IPS-NIHi7 (cell line): ENCODE measurements at regions not wholly inside any gene's neighbourhood (a gene's known extent, or its start where the extent isn't known, plus 50 kb on each side); places are given as distances from the start of the nearest gene placed in this dataset.
"Not testable (repeated sequence)": the region's sequence is repeated elsewhere in the genome, so short reads cannot be mapped to it uniquely, and the experiment has no call there.

ENCODE experiments used
- DNase-seq: peaks from one replicate; pipeline ENCODE4 v3.0.0; 2012; ENCODE audit warnings: mixed read lengths; ENCODE audit errors: extremely low spot score

DNA sequence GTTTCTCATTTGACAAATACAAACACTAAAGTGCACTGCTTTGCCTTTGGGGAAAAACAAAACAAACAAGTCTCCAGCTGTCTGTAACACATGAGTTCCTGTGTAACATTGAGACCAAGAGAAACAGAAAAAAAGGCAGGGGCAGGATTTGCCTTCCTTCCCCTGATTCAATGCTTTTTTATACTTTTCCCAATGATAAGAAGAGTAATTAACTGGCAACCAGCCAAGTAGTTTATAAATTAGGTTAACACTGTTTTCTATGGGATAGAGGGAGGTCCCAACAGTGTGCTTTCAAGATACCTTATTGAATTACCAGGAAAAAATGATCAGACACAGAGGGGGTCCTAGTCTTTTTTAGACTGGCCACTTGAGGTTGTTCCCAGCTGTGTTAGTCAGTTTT, 346.8 kb downstream of the TRIM36 start:
- no peak for DNase-seq

DNA sequence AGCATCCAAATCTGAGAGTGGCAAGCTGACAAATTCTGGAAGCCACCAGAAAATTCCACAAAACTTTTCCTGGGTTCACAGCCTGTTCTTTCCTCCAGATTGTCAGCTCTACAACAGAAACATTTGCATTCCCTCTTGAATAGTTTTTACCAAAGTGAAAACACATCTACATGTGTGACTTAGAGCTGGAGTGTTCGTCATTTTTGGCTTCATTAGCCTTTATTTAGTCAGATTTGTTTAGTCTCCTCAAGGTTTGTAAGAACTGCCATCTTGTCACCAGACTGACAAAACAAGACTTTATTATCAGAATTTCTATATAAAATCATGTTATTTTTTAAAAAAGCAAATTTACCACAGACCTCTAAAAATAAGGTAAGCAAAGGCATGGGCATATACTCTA, 347.3 kb downstream of the TRIM36 start:
- no peak for DNase-seq

GRCh38 chr5:114790403-114790792, 379.3 kb downstream of the TRIM36 start:
- no peak for DNase-seq

GRCh38 chr5:114789773-114790402, 379.8 kb downstream of the TRIM36 start:
- DNase-seq = peak; percentile 64

DNA sequence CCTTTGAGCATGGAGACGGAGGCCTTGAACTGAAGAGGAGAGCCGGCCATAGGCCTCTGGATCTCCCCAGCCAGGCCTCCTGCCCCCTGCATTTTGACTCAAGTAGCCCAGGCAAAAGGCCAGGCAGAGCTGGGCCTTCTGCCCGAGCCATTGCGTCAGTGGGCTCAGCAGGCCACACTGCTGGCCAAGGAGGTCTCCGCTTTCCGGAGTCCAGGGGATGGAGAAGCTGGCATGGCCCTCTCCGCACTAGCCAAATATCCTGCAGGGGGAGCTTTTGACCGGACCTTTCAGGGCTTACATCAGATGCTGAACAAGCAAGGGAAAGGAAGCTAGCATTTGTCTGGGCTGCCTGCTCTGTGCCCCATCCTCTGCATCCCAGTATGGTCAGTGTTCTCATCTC, 386.8 kb downstream of the TRIM36 start:
- peak; percentile 59 for DNase-seq

DNA sequence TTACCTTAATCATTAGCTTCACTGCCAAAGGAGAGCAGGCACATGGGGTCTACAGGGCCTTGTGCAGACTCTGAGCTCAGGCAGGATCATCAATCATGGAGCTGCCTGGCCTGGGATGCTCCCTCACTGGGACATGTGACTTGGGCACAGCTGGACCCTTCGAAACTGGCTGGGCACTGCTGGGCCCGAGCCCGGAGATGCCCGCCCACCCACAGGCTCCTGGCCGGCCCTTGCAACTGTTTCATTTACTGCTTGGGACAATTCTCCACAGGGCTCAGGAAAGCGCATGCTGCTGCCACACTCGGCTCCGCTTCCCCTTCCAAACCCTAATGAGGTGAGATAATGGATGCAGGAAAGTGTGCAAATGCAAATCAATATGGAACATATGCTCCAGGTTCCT, 387.5 kb downstream of the TRIM36 start:
- DNase-seq = no peak

GRCh38 chr5:114780290-114780689, 389.4 kb downstream of the TRIM36 start:
- no peak for DNase-seq

DNA sequence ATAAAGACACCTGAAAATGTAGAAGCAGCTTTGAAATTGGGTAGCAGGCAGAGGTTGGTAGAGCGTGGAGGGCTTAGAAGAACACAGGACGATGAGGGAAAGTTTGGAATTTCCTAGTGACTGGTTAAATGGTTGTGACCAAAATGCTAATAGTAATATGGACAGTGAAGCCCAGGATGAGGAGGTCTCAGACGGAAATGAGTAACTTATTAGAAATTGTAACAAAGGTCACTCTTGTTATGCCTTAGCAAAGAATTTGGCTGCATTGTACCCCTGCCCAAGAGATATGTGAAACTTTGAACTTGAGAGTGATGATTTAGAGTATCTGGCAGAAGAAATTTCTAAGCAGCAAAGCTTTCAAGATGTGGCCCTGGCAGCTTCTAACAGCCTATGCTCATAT, 382.5 kb downstream of the KCNN2 start:
- no peak for DNase-seq

DNA sequence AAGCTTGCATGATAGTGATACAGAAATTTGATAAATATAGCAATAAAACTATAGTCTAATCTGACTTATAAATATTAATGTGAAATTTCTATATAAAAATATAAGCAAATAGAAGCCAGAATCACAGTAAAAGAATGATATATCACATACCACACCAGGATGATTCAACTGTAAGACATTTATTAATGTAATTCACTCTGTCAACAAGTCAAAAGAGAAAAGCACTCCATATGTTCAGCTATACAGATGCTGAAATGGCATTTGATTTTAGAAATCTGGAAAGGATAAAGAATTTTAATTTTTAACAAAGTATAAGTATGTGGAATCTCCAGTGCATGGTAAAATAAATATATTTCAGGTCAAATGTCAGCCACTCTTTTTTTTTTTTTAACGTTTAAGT, 372.4 kb downstream of the KCNN2 start:
- no peak for DNase-seq

DNA sequence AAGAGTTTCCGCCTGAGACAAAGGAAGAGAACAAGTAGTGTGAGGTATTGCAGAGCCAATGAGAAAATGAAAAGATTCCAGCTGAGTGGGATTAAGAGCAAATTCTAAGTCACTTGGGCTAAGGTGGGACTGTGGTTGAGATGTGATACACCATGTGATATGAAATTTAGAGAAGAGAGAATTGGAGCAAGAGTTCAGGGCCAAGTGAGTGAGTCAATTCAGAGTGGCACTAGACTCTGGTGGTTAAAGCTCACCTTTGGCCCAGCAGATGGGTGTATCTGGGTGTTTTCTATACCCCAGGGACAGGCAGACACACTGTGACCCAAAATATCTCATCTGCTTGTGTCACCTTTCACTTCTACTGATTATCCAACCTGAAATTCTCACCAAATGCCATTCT, 368.1 kb downstream of the KCNN2 start:
- no peak for DNase-seq

GRCh38 chr5:114727358-114727757, 365.5 kb downstream of the KCNN2 start:
- DNase-seq = no peak

DNA sequence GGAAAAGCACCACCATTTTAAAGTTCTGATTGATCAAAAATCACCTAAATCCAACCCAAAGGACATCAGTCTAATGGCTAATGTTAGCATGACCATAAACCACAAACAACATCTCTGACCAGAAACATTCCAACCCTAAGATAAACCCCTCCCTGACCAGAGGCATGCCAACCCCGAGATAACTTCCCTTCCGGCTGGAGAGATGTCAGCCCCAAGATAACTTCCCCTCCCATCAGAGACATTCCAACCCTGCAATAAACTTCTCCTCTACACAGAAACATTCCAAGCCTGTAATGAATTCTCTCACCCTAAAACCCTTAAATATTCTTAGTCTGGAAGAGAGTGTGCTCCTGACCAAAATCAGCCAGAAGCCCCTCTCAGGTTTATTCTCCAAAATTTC, 364.3 kb downstream of the KCNN2 start:
- no peak for DNase-seq

GRCh38 chr5:114719268-114719667, 357.4 kb downstream of the KCNN2 start:
- DNase-seq = no peak

- no peak for DNase-seq
These were observed 355.1 kb downstream of the KCNN2 start for GRCh38 chr5:114716955-114717354.

- DNase-seq = not testable (repeated sequence)
These were observed 342.5 kb downstream of the KCNN2 start for GRCh38 chr5:114704225-114704893.

DNA sequence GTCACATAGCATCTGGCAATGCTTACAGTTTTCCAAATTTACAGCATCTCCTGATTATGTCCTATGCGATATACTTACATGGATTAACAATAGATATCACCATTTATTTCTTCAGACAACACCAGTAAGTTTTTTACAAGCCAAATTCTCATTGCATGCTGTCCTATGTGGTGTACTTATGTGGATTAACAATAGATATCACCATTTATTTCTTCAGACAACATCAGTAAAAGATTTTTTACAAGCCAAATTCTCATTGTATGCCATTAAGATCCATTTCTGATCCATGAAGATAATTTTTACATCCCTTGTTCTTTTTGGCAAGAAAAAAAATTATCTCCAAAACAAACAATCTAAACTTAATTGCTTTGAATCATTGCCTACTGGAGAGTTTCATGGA, 340.9 kb downstream of the KCNN2 start:
- no peak for DNase-seq

- DNase-seq = no peak
These were observed 340.3 kb downstream of the KCNN2 start for GRCh38 chr5:114702136-114702535.

DNA sequence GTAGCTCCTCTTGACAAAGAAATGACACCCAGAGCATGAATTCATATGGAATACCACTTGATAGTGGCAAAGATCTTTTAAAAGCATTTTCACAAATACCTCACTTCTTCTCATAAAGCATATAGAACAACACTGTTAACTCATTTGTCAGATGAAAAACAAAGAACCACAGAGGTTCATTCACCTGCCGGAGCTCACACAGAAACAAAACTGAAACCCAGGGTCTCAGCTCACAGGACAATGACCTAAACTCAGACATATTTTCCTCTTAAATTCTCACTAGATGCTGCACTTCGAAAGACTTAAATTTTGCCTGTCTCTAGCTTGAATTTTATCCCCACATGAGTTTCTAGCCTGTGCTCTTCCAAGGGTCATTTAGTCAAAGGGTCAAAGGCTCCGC, 339.0 kb downstream of the KCNN2 start:
- DNase-seq = no peak

DNA sequence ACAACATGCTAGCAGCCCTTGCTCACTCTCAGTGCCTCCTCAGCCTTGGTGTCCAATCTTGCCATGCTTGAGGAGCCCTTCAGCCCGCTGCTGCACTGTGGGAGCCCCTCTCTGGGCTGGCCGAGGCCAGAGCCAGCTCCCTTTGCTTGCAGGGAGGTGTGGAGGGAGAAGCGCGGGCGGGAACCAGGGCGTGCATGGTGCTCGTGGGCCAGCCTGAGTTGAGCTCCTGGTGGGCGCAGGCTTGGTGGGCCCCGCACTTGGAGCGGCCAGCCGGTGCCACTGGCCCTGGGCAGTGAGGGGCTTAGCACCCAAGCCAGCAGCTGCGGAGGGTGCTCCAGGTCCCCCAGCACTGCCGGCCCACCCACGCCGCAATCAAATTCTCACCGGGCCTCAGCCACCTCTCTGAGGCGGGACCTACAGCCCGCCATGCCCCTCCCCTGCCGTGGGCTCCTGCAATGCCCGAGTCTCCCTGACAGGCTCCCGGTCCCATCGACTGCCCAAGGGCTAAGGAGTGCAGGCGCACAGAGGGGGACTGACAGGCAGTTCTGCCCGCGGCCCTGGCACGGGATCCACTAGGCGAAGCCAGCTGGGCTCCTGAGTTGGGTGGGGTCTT, 333.5 kb downstream of the KCNN2 start:
- no peak for DNase-seq

DNA sequence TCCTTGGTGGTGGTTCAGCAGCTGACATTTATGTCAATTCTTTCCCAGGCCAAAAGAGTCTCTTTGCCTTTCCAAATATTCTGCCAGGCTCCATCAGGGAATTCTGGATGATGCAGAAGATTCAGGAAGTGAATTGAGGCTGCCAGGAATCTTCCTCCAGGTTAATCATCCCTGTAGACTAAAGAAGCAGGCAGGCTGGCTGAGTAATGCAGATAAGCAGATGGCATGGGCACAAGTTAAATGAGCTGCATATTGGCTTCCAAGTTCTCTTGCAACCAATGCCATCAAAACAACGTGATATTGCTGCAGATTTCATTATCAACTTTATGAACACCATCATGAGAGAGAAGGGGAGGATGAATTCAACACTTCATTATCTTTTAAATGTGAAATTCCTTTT, 324.5 kb downstream of the KCNN2 start:
- DNase-seq = no peak

DNA sequence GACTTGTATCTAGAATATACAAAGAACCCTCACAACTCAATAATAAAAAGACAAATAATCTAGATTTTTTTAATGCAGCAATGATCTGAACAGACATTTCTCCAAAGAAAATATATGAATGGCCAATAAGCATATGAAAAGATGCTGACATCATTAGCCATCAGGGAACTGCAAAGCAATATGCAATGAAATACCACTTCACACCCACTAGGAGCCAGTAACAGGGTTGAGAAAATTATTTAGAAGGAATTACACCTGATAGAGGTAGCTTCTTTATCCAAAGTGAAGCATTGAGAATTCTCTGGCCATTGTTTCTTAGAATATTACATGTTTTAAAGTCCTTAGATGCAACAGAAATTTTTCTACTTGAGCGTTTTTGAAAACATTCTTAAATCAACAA, 316.9 kb downstream of the KCNN2 start:
- DNase-seq = no peak

DNA sequence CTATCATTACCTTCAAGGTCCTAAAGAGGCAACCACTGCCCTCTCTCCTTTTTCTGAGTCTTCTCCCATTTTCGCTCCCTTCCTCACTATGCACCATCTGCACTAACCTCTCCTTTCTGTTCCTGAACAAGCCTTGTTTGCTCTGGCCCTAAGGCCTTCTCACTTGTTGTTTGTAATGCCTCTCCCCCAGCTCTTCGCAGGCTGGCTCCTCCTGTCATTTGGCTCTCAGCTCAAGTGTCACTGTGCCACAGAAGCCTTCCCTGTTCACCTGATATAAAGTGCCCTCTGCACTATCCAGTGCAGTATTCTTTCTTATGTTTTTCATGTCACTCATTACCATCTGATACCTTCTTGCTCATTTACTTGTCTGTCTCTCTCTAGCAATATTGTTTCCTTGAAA, 303.7 kb downstream of the KCNN2 start:
- DNase-seq = no peak

- DNase-seq = no peak
These were observed 298.9 kb downstream of the KCNN2 start for GRCh38 chr5:114660791-114661190.
